ENCODE measurements at regions not wholly inside any gene's neighbourhood (a gene's known extent, or its start where the extent isn't known, plus 50 kb on each side); places are given as distances from the start of the nearest gene placed in this dataset.
"Not testable (repeated sequence)": the region's sequence is repeated elsewhere in the genome, so short reads cannot be mapped to it uniquely, and the experiment has no call there.

DNA sequence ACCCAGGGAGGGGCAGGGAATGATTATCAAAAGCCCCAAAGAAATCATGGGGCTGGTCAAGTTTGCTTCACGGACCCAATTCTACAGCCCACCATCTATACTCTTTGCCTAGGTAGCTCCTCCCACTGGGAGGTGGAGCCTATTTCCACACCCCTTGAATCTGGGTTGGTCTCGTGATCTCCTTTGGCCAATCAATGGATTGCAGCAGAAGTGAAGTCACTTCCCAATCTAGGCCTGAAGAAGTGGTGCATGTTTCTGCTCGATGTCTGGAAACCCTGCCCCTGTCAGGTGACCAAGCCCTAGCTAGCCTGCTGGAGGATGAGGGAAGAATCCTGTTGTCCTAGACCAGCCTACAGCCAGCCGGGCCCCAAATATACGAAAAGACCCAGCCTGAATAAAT lies 86.3 kb upstream of the ADGRE5 start:
- TF ChIP-seq CTCF, POLR2A (IDR thresholded peaks at IDR 0.05): not testable (repeated sequence)

All from right lobe of liver (tissue), 4 donors.